MM.1S (cell line): ENCODE measurements at regions not wholly inside any gene's neighbourhood (a gene's known extent, or its start where the extent isn't known, plus 50 kb on each side); places are given as distances from the start of the nearest gene placed in this dataset.

ENCODE experiments used
- DNase-seq: peaks from one replicate; pipeline ENCODE4 v3.0.0-alpha.2; 2015
- H2AFZ ChIP-seq: fragments of 300-600 bp; sonication (generic); 2 replicates; pipeline ENCODE4 v1.6.0; 2016; ENCODE audit warnings: antibody characterized with exemption, low read length
- H3F3A ChIP-seq: fragments of 300-600 bp; sonication (generic); 2 replicates; pipeline ENCODE4 v1.6.1; 2016; ENCODE audit warnings: mild to moderate bottlenecking, antibody characterized with exemption, low read length, moderate library complexity, mixed read lengths; ENCODE audit not compliant: insufficient read depth
- H3K27ac ChIP-seq: fragments of 300-600 bp; sonication (generic); 2 replicates; pipeline ENCODE4 v1.5.1; 2016; ENCODE audit warnings: mild to moderate bottlenecking, low read length
- H3K27me3 ChIP-seq: fragments of 300-600 bp; sonication (generic); replicated peaks from 2 replicates; pipeline ENCODE4 v1.6.0; 2016; ENCODE audit warnings: low read length; ENCODE audit not compliant: insufficient read depth
- H3K36me3 ChIP-seq: fragments of 300-600 bp; sonication (generic); replicated peaks from 2 replicates; pipeline ENCODE4 v1.6.1; 2016; ENCODE audit warnings: mild to moderate bottlenecking, low read length, mixed read lengths; ENCODE audit not compliant: insufficient read depth
- H3K4me1 ChIP-seq: fragments of 300-600 bp; sonication (generic); 2 replicates; pipeline ENCODE4 v1.6.1; 2016; ENCODE audit warnings: low read length, mixed read lengths
- H3K4me2 ChIP-seq: fragments of 300-600 bp; sonication (generic); 2 replicates; pipeline ENCODE4 v1.6.0; 2016; ENCODE audit warnings: low read depth, low read length
- H3K4me3 ChIP-seq: fragments of 300-600 bp; sonication (generic); 2 replicates; pipeline ENCODE4 v1.5.1; 2016; ENCODE audit warnings: low read length, mixed read lengths
- H3K79me2 ChIP-seq: fragments of 300-600 bp; sonication (generic); 2 replicates; pipeline ENCODE4 v1.6.1; 2016; ENCODE audit warnings: mixed run types, low read length, mixed read lengths
- H3K9ac ChIP-seq: fragments of 300-600 bp; sonication (generic); 2 replicates; pipeline ENCODE4 v1.6.1; 2016; ENCODE audit warnings: low read length, mixed read lengths
- H3K9me2 ChIP-seq: fragments of 300-600 bp; sonication (generic); replicated peaks from 2 replicates; pipeline ENCODE4 v1.6.1; 2016; ENCODE audit warnings: mild to moderate bottlenecking, low read length, mixed read lengths; ENCODE audit not compliant: insufficient read depth
- H3K9me3 ChIP-seq: fragments of 300-600 bp; sonication (generic); replicated peaks from 2 replicates; pipeline ENCODE4 v1.6.1; 2016; ENCODE audit warnings: mild to moderate bottlenecking, low read length, mixed read lengths; ENCODE audit not compliant: insufficient read depth
- H4K20me1 ChIP-seq: fragments of 300-600 bp; sonication (generic); 2 replicates; pipeline ENCODE4 v1.6.1; 2016; ENCODE audit warnings: mild to moderate bottlenecking, low read length, moderate library complexity, mixed read lengths; ENCODE audit not compliant: insufficient read depth
- EZH2 ChIP-seq: fragments of 300-600 bp; sonication (generic); optimal IDR thresholded peaks from 2 replicates; pipeline ENCODE3; 2017; ENCODE audit warnings: low read depth, mild to moderate bottlenecking, antibody characterized with exemption, low read length, mixed read lengths
- EZH2phosphoT487 ChIP-seq: fragments of 300-600 bp; sonication (generic); IDR thresholded peaks from 2 replicates; pipeline ENCODE4 v1.6.1; 2018; ENCODE audit warnings: antibody characterized with exemption, low read length
- TF ChIP-seq, protein P1 (sequence below): fragments of 300-600 bp; sonication (generic); IDR thresholded peaks from 2 replicates; pipeline ENCODE4 v1.5.1; 2016; ENCODE audit warnings: antibody characterized with exemption, low read length, mixed read lengths

DNA sequence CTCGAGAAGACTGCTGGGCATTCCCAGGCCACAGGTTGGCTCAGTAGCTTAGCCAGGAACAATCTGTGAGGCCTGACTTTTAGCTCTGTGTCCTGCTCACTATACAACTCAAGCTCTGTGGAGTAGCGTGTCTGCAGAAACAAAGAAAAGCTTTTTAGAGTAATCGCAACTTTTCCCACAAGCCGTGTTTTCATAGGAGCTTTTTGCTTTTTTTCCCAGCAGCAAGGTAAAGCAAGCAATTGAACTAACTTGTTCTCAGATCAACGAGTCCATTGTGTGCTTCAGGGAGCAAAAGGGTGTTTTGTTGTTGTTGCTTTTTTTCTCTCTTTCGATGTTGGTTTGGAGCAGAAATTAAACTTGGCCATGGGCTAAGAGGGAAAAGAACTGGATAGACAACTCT is 97.3 kb upstream of the BCL2L14 start:
- no peak overlapping the region for H3K9ac ChIP-seq
- H3K9me3 ChIP-seq, result no peaks in the 10 kb centered on the region
- no peak overlapping the region for H3K4me2 ChIP-seq
- no peaks in the 10 kb centered on the region for H4K20me1 ChIP-seq
- H3K4me1 ChIP-seq, result no peaks in the 10 kb centered on the region
- H3K27me3 ChIP-seq, result no peaks in the 10 kb centered on the region
- no peaks in the 10 kb centered on the region for H3K36me3 ChIP-seq
- no peaks in the 10 kb centered on the region for H3F3A ChIP-seq
- H3K79me2 ChIP-seq, result no peaks in the 10 kb centered on the region
- no peak for DNase-seq
- H2AFZ ChIP-seq, result no peak overlapping the region
- H3K4me3 ChIP-seq, result no peak overlapping the region
- H3K27ac ChIP-seq, result no peak overlapping the region
- TF ChIP-seq EZH2phosphoT487 (no peak), EZH2 (no peak)
- TF ChIP-seq, protein P1, sequence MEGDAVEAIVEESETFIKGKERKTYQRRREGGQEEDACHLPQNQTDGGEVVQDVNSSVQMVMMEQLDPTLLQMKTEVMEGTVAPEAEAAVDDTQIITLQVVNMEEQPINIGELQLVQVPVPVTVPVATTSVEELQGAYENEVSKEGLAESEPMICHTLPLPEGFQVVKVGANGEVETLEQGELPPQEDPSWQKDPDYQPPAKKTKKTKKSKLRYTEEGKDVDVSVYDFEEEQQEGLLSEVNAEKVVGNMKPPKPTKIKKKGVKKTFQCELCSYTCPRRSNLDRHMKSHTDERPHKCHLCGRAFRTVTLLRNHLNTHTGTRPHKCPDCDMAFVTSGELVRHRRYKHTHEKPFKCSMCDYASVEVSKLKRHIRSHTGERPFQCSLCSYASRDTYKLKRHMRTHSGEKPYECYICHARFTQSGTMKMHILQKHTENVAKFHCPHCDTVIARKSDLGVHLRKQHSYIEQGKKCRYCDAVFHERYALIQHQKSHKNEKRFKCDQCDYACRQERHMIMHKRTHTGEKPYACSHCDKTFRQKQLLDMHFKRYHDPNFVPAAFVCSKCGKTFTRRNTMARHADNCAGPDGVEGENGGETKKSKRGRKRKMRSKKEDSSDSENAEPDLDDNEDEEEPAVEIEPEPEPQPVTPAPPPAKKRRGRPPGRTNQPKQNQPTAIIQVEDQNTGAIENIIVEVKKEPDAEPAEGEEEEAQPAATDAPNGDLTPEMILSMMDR, result no peak
- no peaks in the 10 kb centered on the region for H3K9me2 ChIP-seq

DNA sequence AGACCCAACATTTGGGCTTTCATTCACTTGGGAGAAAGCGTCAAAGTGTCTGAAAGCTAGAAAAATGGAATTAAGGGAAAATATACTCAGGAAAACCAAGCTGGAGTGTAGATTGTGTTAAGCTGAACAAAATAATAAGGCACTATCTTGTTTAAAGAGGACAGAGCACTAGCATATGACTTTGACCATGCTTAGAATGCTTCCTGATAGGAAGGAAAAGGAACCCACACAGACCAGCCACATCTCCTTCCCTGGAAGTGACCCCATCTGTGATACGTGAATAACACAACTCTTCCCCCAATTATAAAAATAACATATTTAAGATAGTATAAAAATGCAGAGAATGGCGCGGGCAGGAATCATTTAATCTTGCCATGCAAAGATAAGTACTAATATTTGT is 94.7 kb upstream of the BCL2L14 start:
- Histone ChIP-seq H3K4me1 (peaks cover 13% of the 10 kb centered on the region), H2AFZ (no peak overlapping the region), H3F3A (peaks cover 6% of the 10 kb centered on the region), H3K36me3 (no peaks in the 10 kb centered on the region), H3K4me2 (no peak overlapping the region), H3K27ac (no peak overlapping the region), H4K20me1 (no peaks in the 10 kb centered on the region), H3K9me2 (no peaks in the 10 kb centered on the region), H3K79me2 (no peaks in the 10 kb centered on the region), H3K4me3 (no peak overlapping the region), H3K27me3 (no peaks in the 10 kb centered on the region), H3K9ac (no peak overlapping the region), H3K9me3 (no peaks in the 10 kb centered on the region)
- no peak for DNase-seq
- TF ChIP-seq, protein P1, result no peak
- TF ChIP-seq EZH2 (no peak), EZH2phosphoT487 (no peak)

DNA sequence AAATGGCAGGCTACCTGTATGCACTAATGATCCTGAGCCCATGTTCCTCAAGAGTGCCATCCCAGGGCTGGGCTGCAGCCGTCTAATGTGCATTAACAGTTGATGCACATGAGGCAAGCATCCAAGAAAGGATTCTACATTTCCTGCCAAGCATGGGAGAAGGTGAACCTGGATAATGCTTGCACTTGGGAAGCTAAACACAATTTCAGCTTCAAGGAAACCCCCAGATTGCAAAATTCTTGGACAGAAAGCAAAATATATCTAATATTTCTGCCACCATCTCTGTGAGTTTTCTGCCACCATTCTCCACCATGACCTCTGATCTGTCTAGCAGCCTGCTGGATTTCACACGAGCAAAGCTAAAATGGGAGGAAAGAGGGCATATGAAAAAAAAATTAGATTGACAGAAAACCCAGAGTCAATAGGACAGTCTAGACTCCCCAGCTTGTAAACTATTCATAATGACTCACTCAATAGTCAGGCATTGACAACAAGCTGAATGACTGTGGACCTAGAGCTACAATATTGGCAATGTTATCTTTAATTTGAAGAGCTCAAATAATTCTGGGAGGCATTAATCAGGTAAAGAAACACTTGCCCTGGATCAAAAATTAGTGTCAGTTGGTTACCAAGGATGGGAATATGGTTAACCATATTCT is 91.9 kb upstream of the BCL2L14 start:
- no peak overlapping the region for H3K4me3 ChIP-seq
- no peaks in the 10 kb centered on the region for H3K9me2 ChIP-seq
- no peak overlapping the region for H3K4me2 ChIP-seq
- H3K9ac ChIP-seq, result no peak overlapping the region
- no peaks in the 10 kb centered on the region for H3K27me3 ChIP-seq
- no peak for DNase-seq
- peaks cover 20% of the 10 kb centered on the region for H3K4me1 ChIP-seq
- TF ChIP-seq, protein P1, result no peak
- TF ChIP-seq EZH2, result no peak
- no peak for TF ChIP-seq EZH2phosphoT487
- no peaks in the 10 kb centered on the region for H3K36me3 ChIP-seq
- H4K20me1 ChIP-seq, result no peaks in the 10 kb centered on the region
- H3F3A ChIP-seq, result peaks cover 7% of the 10 kb centered on the region
- H3K79me2 ChIP-seq, result no peaks in the 10 kb centered on the region
- H3K9me3 ChIP-seq, result no peaks in the 10 kb centered on the region
- no peak overlapping the region for H2AFZ ChIP-seq
- H3K27ac ChIP-seq, result no peak overlapping the region
